Panc1 (cell line): ENCODE measurements at regions not wholly inside any gene's neighbourhood (a gene's known extent, or its start where the extent isn't known, plus 50 kb on each side); places are given as distances from the start of the nearest gene placed in this dataset.

ENCODE experiments used
- ATAC-seq: fragments of 200-7000 bp; cut with Tn5 transposase; 2 replicates; pipeline ENCODE4 v1.9.1; 2020; ENCODE audit warnings: mild to moderate bottlenecking, moderate library complexity
- BruUV-seq: library from RNA; stranded (reverse); fragments of 400-500 nt; replicated peaks from 2 replicates; lab custom pipeline; 2021; lab: Mats Ljungman, UMichigan
- CTCF ChIA-PET: fragments of 300-600 bp; sonication (Branson Sonifier 250); formaldehyde crosslinking; loops from one replicate; lab custom pipeline; 2022; ENCODE audit warnings: antibody characterized with exemption; lab: Charles Lee
- POLR2A ChIA-PET: fragments of 300-600 bp; sonication (Branson Sonifier 250); formaldehyde crosslinking; loops from one replicate; lab custom pipeline; 2022; ENCODE audit warnings: antibody characterized with exemption; lab: Charles Lee
- DNase-seq: peaks from one replicate; pipeline ENCODE4 v3.0.0-alpha.2; 2010; ENCODE audit warnings: low read depth, low spot score
- H3K27ac ChIP-seq: 2 replicates; pipeline ENCODE4 v1.5.1; 2011; ENCODE audit warnings: mild to moderate bottlenecking, low read length, inconsistent platforms
- H3K27me3 ChIP-seq: fragments of 200-500 bp; sonication (Bioruptor generic); 2 replicates; pipeline ENCODE4 v1.6.0; 2014; ENCODE audit warnings: low read length, inconsistent platforms; ENCODE audit not compliant: control insufficient read depth, insufficient read depth
- H3K36me3 ChIP-seq: fragments of 200-500 bp; sonication (Bioruptor generic); 2 replicates; pipeline ENCODE4 v1.5.1; 2014; ENCODE audit warnings: inconsistent platforms, mild to moderate bottlenecking, low read length, moderate library complexity; ENCODE audit not compliant: control insufficient read depth, insufficient read depth
- H3K4me1 ChIP-seq: 2 replicates; pipeline ENCODE4 v1.5.1; 2011; ENCODE audit warnings: inconsistent platforms, mild to moderate bottlenecking, low read length, moderate library complexity; ENCODE audit not compliant: control insufficient read depth, insufficient read depth
- H3K4me3 ChIP-seq, 2 experiments: 2 replicates each; pipeline ENCODE4 v1.5.1; 2011 to 2012; ENCODE audit warnings: low read depth in 2 of 2, low read length in 2 of 2, mild to moderate bottlenecking in 2 of 2, inconsistent platforms in 1 of 2, moderate library complexity in 1 of 2
- H3K9me3 ChIP-seq: fragments of 200-500 bp; sonication (Bioruptor generic); 2 replicates; pipeline ENCODE4 v1.5.1; 2014; ENCODE audit warnings: low read depth, mild to moderate bottlenecking, inconsistent platforms, low read length, moderate library complexity; ENCODE audit not compliant: control insufficient read depth, insufficient read depth
- CTCF ChIP-seq: fragments of 450-650 bp; IDR thresholded peaks from 2 replicates; pipeline ENCODE4 v1.5.1; 2017; ENCODE audit warnings: mild to moderate bottlenecking
- POLR2AphosphoS5 ChIP-seq: IDR thresholded peaks from 2 replicates; pipeline ENCODE4 v1.6.1; 2012; ENCODE audit warnings: mild to moderate bottlenecking, low read depth, low read length, moderate library complexity
- REST ChIP-seq, 2 experiments: IDR thresholded peaks; 2 replicates each; pipeline ENCODE4 v1.6.1; 2011 to 2012; ENCODE audit warnings: low read depth in 2 of 2, control low read depth in 1 of 2, low read length in 1 of 2, mild to moderate bottlenecking in 1 of 2, moderate library complexity in 1 of 2; ENCODE audit not compliant: insufficient read depth in 1 of 2
- SIN3A ChIP-seq: IDR thresholded peaks from 2 replicates; pipeline ENCODE4 v1.6.1; 2012; ENCODE audit warnings: low read depth, mild to moderate bottlenecking, low read length, moderate library complexity, borderline replicate concordance; ENCODE audit not compliant: insufficient read depth
- TCF7L2 ChIP-seq: IDR thresholded peaks from 2 replicates; pipeline ENCODE4 v1.6.1; 2011; ENCODE audit warnings: mild to moderate bottlenecking, low read depth, low read length, inconsistent platforms
- in situ Hi-C: cut with HindIII; loops from 2 replicates; pipeline ENCODE4 v1.10.0; 2016; ENCODE audit warnings: low sequenced_read_pairs, low pct_unique_long_range_greater_than_20kb
- intact Hi-C: fragments of 100-400 bp; cut with micrococcal nuclease; formaldehyde crosslinking; loops from one replicate; pipeline ENCODE4 v1.10.0; 2022; ENCODE audit not compliant: unreplicated experiment

GRCh38 chr5:175595905-175596304, 62.0 kb upstream of the HRH2 start:
- no peak for DNase-seq
- H3K36me3 ChIP-seq, result no peaks in the 10 kb centered on the region

GRCh38 chr5:175596761-175597189, 61.1 kb upstream of the HRH2 start:
- Histone ChIP-seq H3K4me1 (no peaks in the 10 kb centered on the region), H3K9me3 (no peaks in the 10 kb centered on the region), H3K27ac (no peak overlapping the region), H3K27me3 (no peaks in the 10 kb centered on the region; the same call in 1 of the 2 replicates), H3K4me3 (no peak overlapping the region), H3K36me3 (no peaks in the 10 kb centered on the region)
- BruUV-seq, result no TSS peak
- ChIA-PET POLR2A (no interaction called here), CTCF (no interaction called here)
- intact Hi-C loops, result no loop called here
- ATAC-seq, result no peak
- DNase-seq, result no peak
- TF ChIP-seq SIN3A (no peak), CTCF (no peak)
- in situ Hi-C loops, result no loop called here

More at GRCh38 chr5:175595905-175596304, 62.0 kb upstream of the HRH2 start:
- CTCF ChIA-PET, result no interaction called here
- TF ChIP-seq POLR2AphosphoS5 (no peak), TCF7L2 (no peak), SIN3A (no peak), CTCF (no peak), REST (IDR thresholded peaks at IDR 0.05; ENCODE audit: insufficient read depth in 1 of 2, low read depth in 2 of 2, low read length in 1 of 2) (no peak)
- intact Hi-C loops (no loop called here), in situ Hi-C loops (no loop called here)
- Histone ChIP-seq H3K4me1 (no peaks in the 10 kb centered on the region), H3K4me3 (no peak overlapping the region), H3K27ac (no peak overlapping the region), H3K9me3 (no peaks in the 10 kb centered on the region), H3K27me3 (no peaks in the 10 kb centered on the region; the same call in 1 of the 2 replicates)
- POLR2A ChIA-PET, result no interaction called here
- no TSS peak for BruUV-seq
- no peak for ATAC-seq
